Ectodermal cell (in vitro differentiated cells): ENCODE measurements at regions not wholly inside any gene's neighbourhood (a gene's known extent, or its start where the extent isn't known, plus 50 kb on each side); places are given as distances from the start of the nearest gene placed in this dataset.

Source experiments
- H3K27ac ChIP-seq: 2 replicates; pipeline ENCODE4 v1.7.0; 2013; ENCODE audit warnings: mild to moderate bottlenecking, low read depth, low read length; ENCODE audit not compliant: insufficient read depth, poor library complexity, severe bottlenecking
- H3K27me3 ChIP-seq: 2 replicates; pipeline ENCODE4 v1.7.0; 2013; ENCODE audit warnings: mild to moderate bottlenecking, low read length; ENCODE audit not compliant: insufficient read depth, control insufficient read depth, poor library complexity, severe bottlenecking
- H3K36me3 ChIP-seq: one replicate; pipeline ENCODE4 v1.7.0; 2013; ENCODE audit warnings: low read length; ENCODE audit not compliant: control insufficient read depth, insufficient read depth
- H3K4me1 ChIP-seq: one replicate; pipeline ENCODE4 v1.7.0; 2013; ENCODE audit warnings: low read length; ENCODE audit not compliant: control insufficient read depth, insufficient read depth
- H3K4me3 ChIP-seq: 2 replicates; pipeline ENCODE4 v1.7.0; 2013; ENCODE audit warnings: low read depth, low read length, control low read depth; ENCODE audit not compliant: insufficient read depth
- H3K9me3 ChIP-seq: 2 replicates; pipeline ENCODE4 v1.7.0; 2013; ENCODE audit warnings: mild to moderate bottlenecking, low read length, moderate library complexity; ENCODE audit not compliant: control insufficient read depth
- WGBS, 2 experiments: methylation state at CpG; one replicate each; pipeline ENCODE4 v1.1.7; 2013; ENCODE audit warnings: missing lambda C conversion rate in 2 of 2; 5-methylcytosine and 5-hydroxymethylcytosine counted together

DNA sequence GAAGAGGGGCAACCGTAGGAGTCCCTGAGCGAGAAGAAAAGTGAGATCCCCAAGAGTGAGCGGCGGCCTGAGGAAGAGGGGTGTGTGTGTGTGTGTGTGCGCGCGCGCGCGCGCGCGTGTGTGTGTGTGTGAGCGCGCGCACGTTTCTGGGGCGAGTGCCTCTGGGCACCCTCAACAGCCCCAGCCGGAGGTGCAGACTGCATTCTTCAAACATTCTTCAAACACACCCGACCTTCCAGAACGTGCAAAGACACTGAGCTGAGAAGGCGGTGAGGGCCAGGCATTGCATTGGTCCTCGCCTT lies 76.2 kb upstream of the FOXP4 start:
- Histone ChIP-seq H3K27me3 (peaks cover 60% of the 10 kb centered on the region), H3K4me1 (peaks cover 57% of the 10 kb centered on the region), H3K27ac (no peak overlapping the region), H3K9me3 (no peaks in the 10 kb centered on the region), H3K36me3 (no peaks in the 10 kb centered on the region), H3K4me3 (peak overlapping the region; percentile 24)
- WGBS, 2 experiments: 1 to 2% methylated on average over 23 of the region's 23 CpGs

DNA sequence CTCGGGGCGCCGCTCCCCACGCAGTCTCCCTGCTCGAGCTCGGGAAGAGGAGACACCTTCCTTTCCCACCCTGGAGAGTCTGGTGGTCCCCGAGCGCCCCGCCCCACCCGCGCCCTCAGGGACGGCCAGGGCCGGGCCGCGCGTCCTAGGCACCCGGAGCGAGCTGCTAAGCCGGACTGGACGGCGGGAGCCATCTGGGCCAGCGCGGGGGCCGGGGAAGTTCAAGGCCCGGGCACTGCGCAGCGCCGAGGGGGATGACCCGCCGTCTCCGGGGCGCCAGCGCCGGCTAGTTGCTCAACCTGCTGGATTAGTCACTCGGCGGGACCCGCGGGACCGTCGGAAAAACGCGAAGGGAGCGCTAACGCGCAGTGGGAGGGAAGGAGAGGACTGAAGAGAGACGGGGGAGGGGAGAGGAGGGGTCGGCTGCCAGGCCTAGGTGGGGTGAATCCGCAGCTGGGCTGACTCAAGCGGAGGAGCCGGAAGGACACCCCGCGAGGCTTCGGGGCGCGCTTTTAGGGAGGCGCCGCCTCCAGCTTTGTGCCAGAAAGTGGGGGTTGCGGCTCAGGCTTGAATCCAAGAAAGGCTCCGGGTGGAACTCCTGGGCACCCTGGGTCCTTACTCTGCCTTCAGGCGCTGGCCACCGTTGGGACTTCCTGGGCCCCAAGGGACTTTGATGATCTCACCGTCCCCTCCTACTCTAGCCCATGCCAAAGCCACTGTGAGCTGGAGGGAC lies 75.7 kb upstream of the FOXP4 start:
- Histone ChIP-seq H3K4me1 (peaks cover 57% of the 10 kb centered on the region), H3K27ac (no peak overlapping the region), H3K4me3 (peak overlapping the region; percentile 24), H3K9me3 (no peaks in the 10 kb centered on the region), H3K36me3 (no peaks in the 10 kb centered on the region), H3K27me3 (peaks cover 62% of the 10 kb centered on the region)
- 2% methylated on average over 62 of the region's 62 CpGs for WGBS, 2 experiments

DNA sequence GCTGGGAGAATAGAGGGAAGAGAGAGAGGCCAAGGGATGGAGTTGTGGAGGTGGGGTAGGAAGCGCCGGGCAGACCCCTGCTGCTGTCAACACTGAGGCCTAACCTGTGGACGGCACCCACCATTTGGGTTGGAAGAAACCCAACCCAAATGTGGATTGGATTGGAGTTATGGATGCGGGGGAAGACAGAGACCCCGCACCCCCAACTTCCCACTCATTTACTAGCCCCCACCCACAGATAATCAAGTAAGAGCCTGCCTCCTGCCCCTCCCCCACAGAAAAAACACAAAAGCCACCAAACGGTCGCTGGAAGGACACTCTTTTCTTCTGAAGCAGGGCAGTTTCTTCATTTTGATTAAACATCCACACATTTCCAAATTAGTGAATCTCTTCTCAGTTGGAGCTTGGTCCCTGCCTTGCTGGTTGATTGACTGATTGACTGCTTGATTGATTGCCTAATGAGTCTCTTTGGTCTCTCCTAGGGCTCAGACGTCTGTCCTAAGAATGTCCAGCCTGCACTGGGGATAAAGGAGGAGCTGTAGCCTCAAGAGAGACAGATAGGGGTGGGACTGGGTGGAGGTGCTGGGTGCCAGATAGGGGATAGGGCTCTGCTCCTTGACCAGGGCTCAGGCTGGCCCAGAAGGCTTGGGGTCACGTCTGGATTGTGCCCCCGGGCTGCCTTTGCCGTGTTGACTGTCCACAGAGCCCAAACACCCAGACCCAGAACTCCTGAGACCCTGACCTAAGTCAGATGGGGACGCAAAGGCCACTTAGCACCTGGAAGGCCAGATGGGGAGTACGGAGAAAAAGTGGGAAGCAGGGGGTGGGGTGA lies 74.9 kb upstream of the FOXP4 start:
- H3K4me3 ChIP-seq: no peak overlapping the region
- peaks cover 65% of the 10 kb centered on the region for H3K27me3 ChIP-seq
- no peaks in the 10 kb centered on the region for H3K9me3 ChIP-seq
- H3K27ac ChIP-seq: no peak overlapping the region
- peaks cover 57% of the 10 kb centered on the region for H3K4me1 ChIP-seq
- WGBS, 2 experiments: 32% methylated on average over 13 of the region's 13 CpGs
- no peaks in the 10 kb centered on the region for H3K36me3 ChIP-seq

DNA sequence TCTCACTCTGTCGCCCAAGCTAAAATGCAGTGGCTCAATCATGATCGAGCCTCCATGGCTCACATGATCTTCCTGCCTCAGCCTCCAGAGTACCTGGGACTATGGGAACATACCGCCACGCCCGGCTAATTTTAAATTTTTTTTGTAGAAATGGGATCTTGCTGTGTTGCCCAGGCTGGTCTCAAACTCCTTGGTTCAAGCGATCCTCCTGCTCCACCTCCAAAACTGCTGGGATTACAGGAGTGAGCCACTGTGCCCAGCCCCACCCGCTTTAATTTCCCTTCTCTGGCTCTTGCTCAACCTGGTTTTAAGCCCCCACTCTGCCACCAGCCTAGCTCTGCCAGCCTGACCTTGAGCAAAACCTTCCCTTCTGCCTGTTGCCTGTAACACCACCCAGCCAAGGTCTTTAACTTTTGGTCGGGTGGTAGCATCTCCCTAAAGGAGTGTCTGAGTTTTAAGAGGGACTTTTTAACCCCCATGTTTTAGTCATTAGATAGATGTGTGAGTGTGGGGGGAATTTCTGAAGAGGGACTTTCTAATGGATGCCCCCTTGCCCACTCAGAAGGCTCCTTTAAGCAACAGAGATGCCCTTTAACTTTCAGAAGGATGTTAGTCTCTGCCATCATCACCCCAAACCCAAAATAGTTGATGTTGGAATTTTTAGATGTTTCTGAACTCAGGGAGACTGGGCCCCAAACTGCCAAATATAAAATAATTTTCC lies 71.8 kb upstream of the FOXP4 start:
- Histone ChIP-seq H3K4me3 (no peak overlapping the region), H3K27ac (no peak overlapping the region), H3K9me3 (no peaks in the 10 kb centered on the region), H3K4me1 (peaks cover 40% of the 10 kb centered on the region), H3K27me3 (peaks cover 45% of the 10 kb centered on the region), H3K36me3 (no peaks in the 10 kb centered on the region)
- 90 to 93% methylated on average over 8 of the region's 8 CpGs for WGBS, 2 experiments

DNA sequence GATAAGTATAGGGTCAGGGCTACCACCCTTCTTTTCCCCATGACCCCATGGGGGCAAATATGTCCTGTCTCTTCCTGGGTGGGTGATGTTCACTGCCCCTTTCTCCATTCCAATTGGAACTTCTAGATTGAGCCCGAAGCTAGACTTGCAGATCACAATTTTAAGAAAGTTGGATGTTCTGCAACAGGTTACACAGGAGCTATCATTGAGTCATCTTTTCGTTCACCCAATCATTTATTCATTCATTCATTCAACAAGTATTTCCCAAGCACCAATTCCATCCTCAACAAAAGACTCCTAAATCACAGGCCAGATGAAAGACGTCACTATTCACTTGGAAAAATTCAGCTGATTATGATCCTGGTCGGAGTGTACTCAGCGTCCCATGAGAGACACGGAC lies 71.0 kb upstream of the FOXP4 start:
- Histone ChIP-seq H3K27me3 (peaks cover 37% of the 10 kb centered on the region), H3K4me1 (peaks cover 33% of the 10 kb centered on the region), H3K27ac (no peak overlapping the region), H3K9me3 (no peaks in the 10 kb centered on the region), H3K36me3 (no peaks in the 10 kb centered on the region), H3K4me3 (no peak overlapping the region)
- WGBS, 2 experiments: 85 to 89% methylated on average over 6 of the region's 6 CpGs

DNA sequence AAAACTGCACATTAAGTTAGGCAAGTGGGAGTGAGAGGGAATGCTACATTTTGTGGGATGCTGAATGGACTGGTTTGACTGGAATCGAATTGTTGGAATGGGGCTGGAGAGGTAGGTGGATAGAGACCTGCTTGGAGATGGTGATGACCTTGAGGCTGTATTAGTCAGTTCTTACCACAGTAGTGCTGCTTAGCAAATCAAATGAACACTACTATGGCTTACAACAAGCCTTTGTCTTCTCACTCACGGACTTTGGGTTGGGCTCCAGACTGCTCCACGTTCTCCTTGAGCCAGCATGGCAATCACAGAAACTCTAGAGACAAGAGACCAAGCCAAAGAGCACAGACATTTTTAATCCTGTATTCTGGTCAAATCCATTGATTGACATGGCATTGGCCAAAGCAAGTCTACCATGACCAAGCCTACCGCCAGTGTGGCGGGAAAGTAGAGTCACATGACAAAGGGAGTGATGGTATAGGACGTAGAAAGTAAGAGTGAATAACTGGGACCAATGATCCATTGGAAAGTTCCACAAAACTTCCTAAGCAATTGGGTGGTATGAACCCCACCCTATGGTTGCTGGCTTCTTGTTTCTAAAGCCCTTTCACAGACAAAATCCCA lies 70.3 kb upstream of the FOXP4 start:
- H3K27ac ChIP-seq: no peak overlapping the region
- peaks cover 26% of the 10 kb centered on the region for H3K4me1 ChIP-seq
- 90 to 94% methylated on average over 6 of the region's 6 CpGs for whole genome bisulfite sequencing, 2 experiments
- peaks cover 30% of the 10 kb centered on the region for H3K27me3 ChIP-seq
- no peaks in the 10 kb centered on the region for H3K9me3 ChIP-seq
- no peak overlapping the region for H3K4me3 ChIP-seq
- H3K36me3 ChIP-seq: no peaks in the 10 kb centered on the region

DNA sequence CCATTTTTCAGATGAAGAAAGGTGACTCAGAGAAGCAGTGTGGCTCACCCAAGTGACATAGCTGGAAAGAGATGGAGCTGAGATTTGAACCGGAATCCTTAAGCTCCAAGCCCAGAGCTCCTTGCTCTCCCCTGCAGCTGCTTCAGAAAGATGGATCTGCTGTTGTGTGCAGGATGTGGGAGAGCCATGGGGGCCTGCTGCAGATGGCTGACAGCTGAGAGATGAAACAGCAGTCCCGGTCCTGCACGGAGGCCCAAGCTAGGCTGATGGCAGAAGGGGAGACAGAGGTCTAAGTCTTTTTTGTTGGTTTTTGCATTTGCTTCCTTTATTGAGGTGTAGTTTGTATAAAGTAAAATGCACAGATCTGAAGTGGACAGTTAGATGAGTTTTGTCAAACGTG lies 69.8 kb upstream of the FOXP4 start:
- 88 to 91% methylated on average over 4 of the region's 4 CpGs for WGBS, 2 experiments
- Histone ChIP-seq H3K9me3 (no peaks in the 10 kb centered on the region), H3K4me3 (no peak overlapping the region), H3K27me3 (peaks cover 25% of the 10 kb centered on the region), H3K27ac (no peak overlapping the region), H3K4me1 (peaks cover 21% of the 10 kb centered on the region), H3K36me3 (no peaks in the 10 kb centered on the region)

DNA sequence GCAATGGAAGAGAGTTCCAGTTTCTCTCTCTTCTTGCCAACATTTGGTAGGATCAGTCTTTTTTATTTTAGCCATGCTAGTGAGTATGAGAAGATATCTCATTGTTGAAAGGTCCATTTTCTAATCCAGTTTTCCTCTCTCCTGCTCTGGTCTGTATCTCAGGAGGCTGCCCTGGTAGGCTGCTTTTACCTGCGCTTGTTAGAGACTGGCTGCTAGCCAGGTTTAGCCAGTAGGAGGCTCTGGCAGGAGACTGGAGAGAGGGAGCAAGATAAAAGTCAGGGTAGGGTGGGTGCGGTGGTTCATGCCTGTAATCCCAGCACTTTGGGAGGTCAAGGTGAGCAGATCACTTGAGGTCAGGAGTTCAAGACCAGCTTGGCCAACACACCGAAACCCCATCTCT lies 68.6 kb upstream of the FOXP4 start:
- H3K36me3 ChIP-seq: no peaks in the 10 kb centered on the region
- no peak overlapping the region for H3K27ac ChIP-seq
- 63 to 73% methylated on average over 3 of the region's 3 CpGs for WGBS, 2 experiments
- no peaks in the 10 kb centered on the region for H3K9me3 ChIP-seq
- peaks cover 9% of the 10 kb centered on the region for H3K4me1 ChIP-seq
- H3K4me3 ChIP-seq: no peak overlapping the region
- H3K27me3 ChIP-seq: peaks cover 17% of the 10 kb centered on the region

DNA sequence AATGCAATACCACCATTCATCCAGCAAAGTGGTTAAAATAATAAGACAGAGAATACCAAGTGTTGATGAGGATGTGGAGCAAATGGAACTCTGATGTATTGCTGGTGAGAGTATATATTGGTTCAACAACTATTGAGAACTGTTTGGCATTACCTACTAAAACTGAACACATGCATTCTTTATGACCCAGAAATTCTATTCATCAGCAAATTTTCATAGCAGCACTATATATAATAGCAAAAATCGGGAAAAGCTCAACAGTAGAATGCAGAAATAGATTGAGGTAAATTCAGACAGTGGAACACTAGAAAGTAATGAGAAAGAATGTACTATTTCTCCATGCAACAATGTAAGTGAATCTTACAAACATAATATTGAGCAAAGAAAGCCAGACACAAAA lies 62.2 kb upstream of the FOXP4 start:
- H3K4me3 ChIP-seq: no peak overlapping the region
- H3K4me1 ChIP-seq: peaks cover 20% of the 10 kb centered on the region
- 83 to 100% methylated on average over 1 of the region's 1 CpG for WGBS, 2 experiments
- H3K27ac ChIP-seq: no peak overlapping the region
- peaks cover 19% of the 10 kb centered on the region for H3K27me3 ChIP-seq
- no peaks in the 10 kb centered on the region for H3K9me3 ChIP-seq
- H3K36me3 ChIP-seq: no peaks in the 10 kb centered on the region
